ENCODE measurements at regions not wholly inside any gene's neighbourhood (a gene's known extent, or its start where the extent isn't known, plus 50 kb on each side); places are given as distances from the start of the nearest gene placed in this dataset.

GRCh38 chr20:37596890-37597536, 69.3 kb upstream of the BLCAP start:
- no peaks in the 10 kb centered on the region for H3K4me1 ChIP-seq (ENCODE audit: control insufficient read depth, insufficient read depth, low read length)
- no peak overlapping the region for H3K9ac ChIP-seq (ENCODE audit: low read depth, low read length)
- H3K27me3 ChIP-seq (ENCODE audit: control insufficient read depth, insufficient read depth, low read length), result peaks cover 75% of the 10 kb centered on the region
- H3K36me3 ChIP-seq (ENCODE audit: insufficient read depth, low read length), result no peaks in the 10 kb centered on the region
- H3K9me3 ChIP-seq (replicated peaks; ENCODE audit: low read length), result no peaks in the 10 kb centered on the region
- H3K4me3 ChIP-seq (ENCODE audit: low read length), result no peak overlapping the region
- H3K4me2 ChIP-seq (ENCODE audit: low read length), result no peak overlapping the region

GRCh38 chr20:37596168-37596567, 68.5 kb upstream of the BLCAP start:
- peaks cover 76% of the 10 kb centered on the region for H3K27me3 ChIP-seq (ENCODE audit: control insufficient read depth, insufficient read depth, low read length)
- H3K4me2 ChIP-seq (ENCODE audit: low read length), result no peak overlapping the region
- H3K36me3 ChIP-seq (ENCODE audit: insufficient read depth, low read length), result no peaks in the 10 kb centered on the region
- H3K9ac ChIP-seq (ENCODE audit: low read depth, low read length), result no peak overlapping the region
- no peaks in the 10 kb centered on the region for H3K9me3 ChIP-seq (replicated peaks; ENCODE audit: low read length)
- no peaks in the 10 kb centered on the region for H3K4me1 ChIP-seq (ENCODE audit: control insufficient read depth, insufficient read depth, low read length)
- no peak overlapping the region for H3K4me3 ChIP-seq (ENCODE audit: low read length)

GRCh38 chr20:37593710-37594109, 66.0 kb upstream of the BLCAP start:
- H3K9ac ChIP-seq (ENCODE audit: low read depth, low read length), result no peak overlapping the region
- H3K4me1 ChIP-seq (ENCODE audit: control insufficient read depth, insufficient read depth, low read length), result no peaks in the 10 kb centered on the region
- no peaks in the 10 kb centered on the region for H3K36me3 ChIP-seq (ENCODE audit: insufficient read depth, low read length)
- no peak overlapping the region for H3K4me3 ChIP-seq (ENCODE audit: low read length)
- H3K9me3 ChIP-seq (replicated peaks; ENCODE audit: low read length), result no peaks in the 10 kb centered on the region
- peaks cover 74% of the 10 kb centered on the region for H3K27me3 ChIP-seq (ENCODE audit: control insufficient read depth, insufficient read depth, low read length)
- no peak overlapping the region for H3K4me2 ChIP-seq (ENCODE audit: low read length)

- no peak overlapping the region for H3K9ac ChIP-seq (ENCODE audit: low read depth, low read length)
- H3K9me3 ChIP-seq (replicated peaks; ENCODE audit: low read length), result peaks cover under 1% of the 10 kb centered on the region
- no peaks in the 10 kb centered on the region for H3K36me3 ChIP-seq (ENCODE audit: insufficient read depth, low read length)
- peaks cover 68% of the 10 kb centered on the region for H3K27me3 ChIP-seq (ENCODE audit: control insufficient read depth, insufficient read depth, low read length)
- H3K4me2 ChIP-seq (ENCODE audit: low read length), result no peak overlapping the region
- no peaks in the 10 kb centered on the region for H3K4me1 ChIP-seq (ENCODE audit: control insufficient read depth, insufficient read depth, low read length)
- no peak overlapping the region for H3K4me3 ChIP-seq (ENCODE audit: low read length)
These were observed 63.3 kb upstream of the BLCAP start for GRCh38 chr20:37590938-37591490.

GRCh38 chr20:37586078-37586477, 58.4 kb upstream of the BLCAP start:
- Histone ChIP-seq H3K4me3 (ENCODE audit: low read length) (no peak overlapping the region), H3K36me3 (ENCODE audit: insufficient read depth, low read length) (no peaks in the 10 kb centered on the region), H3K9ac (ENCODE audit: low read depth, low read length) (no peak overlapping the region), H3K4me2 (ENCODE audit: low read length) (no peak overlapping the region), H3K4me1 (ENCODE audit: control insufficient read depth, insufficient read depth, low read length) (no peaks in the 10 kb centered on the region), H3K9me3 (replicated peaks; ENCODE audit: low read length) (peaks cover 5% of the 10 kb centered on the region), H3K27me3 (ENCODE audit: control insufficient read depth, insufficient read depth, low read length) (peaks cover 62% of the 10 kb centered on the region)

GRCh38 chr20:37584238-37584807, 56.6 kb upstream of the BLCAP start:
- Histone ChIP-seq H3K27me3 (ENCODE audit: control insufficient read depth, insufficient read depth, low read length) (peaks cover 62% of the 10 kb centered on the region), H3K36me3 (ENCODE audit: insufficient read depth, low read length) (no peaks in the 10 kb centered on the region), H3K4me3 (ENCODE audit: low read length) (no peak overlapping the region), H3K9ac (ENCODE audit: low read depth, low read length) (no peak overlapping the region), H3K4me2 (ENCODE audit: low read length) (no peak overlapping the region), H3K9me3 (replicated peaks; ENCODE audit: low read length) (peaks cover 5% of the 10 kb centered on the region), H3K4me1 (ENCODE audit: control insufficient read depth, insufficient read depth, low read length) (no peaks in the 10 kb centered on the region)

- no peaks in the 10 kb centered on the region for H3K36me3 ChIP-seq (ENCODE audit: insufficient read depth, low read length)
- no peak overlapping the region for H3K4me3 ChIP-seq (ENCODE audit: low read length)
- H3K4me1 ChIP-seq (ENCODE audit: control insufficient read depth, insufficient read depth, low read length), result no peaks in the 10 kb centered on the region
- H3K9me3 ChIP-seq (replicated peaks; ENCODE audit: low read length), result peaks cover 5% of the 10 kb centered on the region
- H3K9ac ChIP-seq (ENCODE audit: low read depth, low read length), result no peak overlapping the region
- no peak overlapping the region for H3K4me2 ChIP-seq (ENCODE audit: low read length)
- H3K27me3 ChIP-seq (ENCODE audit: control insufficient read depth, insufficient read depth, low read length), result peaks cover 76% of the 10 kb centered on the region
These were observed 53.6 kb upstream of the BLCAP start for GRCh38 chr20:37581246-37581645.

GRCh38 chr20:37580069-37580468, 52.4 kb upstream of the BLCAP start:
- Histone ChIP-seq H3K9me3 (replicated peaks; ENCODE audit: low read length) (no peaks in the 10 kb centered on the region), H3K4me2 (ENCODE audit: low read length) (no peak overlapping the region), H3K9ac (ENCODE audit: low read depth, low read length) (no peak overlapping the region), H3K4me1 (ENCODE audit: control insufficient read depth, insufficient read depth, low read length) (no peaks in the 10 kb centered on the region), H3K36me3 (ENCODE audit: insufficient read depth, low read length) (no peaks in the 10 kb centered on the region), H3K4me3 (ENCODE audit: low read length) (no peak overlapping the region), H3K27me3 (ENCODE audit: control insufficient read depth, insufficient read depth, low read length) (peaks cover 69% of the 10 kb centered on the region)

GRCh38 chr20:37579106-37579505, 51.4 kb upstream of the BLCAP start:
- no peak overlapping the region for H3K4me3 ChIP-seq (ENCODE audit: low read length)
- no peaks in the 10 kb centered on the region for H3K9me3 ChIP-seq (replicated peaks; ENCODE audit: low read length)
- no peak overlapping the region for H3K4me2 ChIP-seq (ENCODE audit: low read length)
- peaks cover 67% of the 10 kb centered on the region for H3K27me3 ChIP-seq (ENCODE audit: control insufficient read depth, insufficient read depth, low read length)
- no peaks in the 10 kb centered on the region for H3K36me3 ChIP-seq (ENCODE audit: insufficient read depth, low read length)
- H3K4me1 ChIP-seq (ENCODE audit: control insufficient read depth, insufficient read depth, low read length), result no peaks in the 10 kb centered on the region
- H3K9ac ChIP-seq (ENCODE audit: low read depth, low read length), result no peak overlapping the region

GRCh38 chr20:37577981-37578380, 50.3 kb upstream of the BLCAP start:
- Histone ChIP-seq H3K4me2 (ENCODE audit: low read length) (no peak overlapping the region), H3K9ac (ENCODE audit: low read depth, low read length) (no peak overlapping the region), H3K4me1 (ENCODE audit: control insufficient read depth, insufficient read depth, low read length) (no peaks in the 10 kb centered on the region)

More at GRCh38 chr20:37577981-37578380, 50.3 kb upstream of the BLCAP start:
- no peak overlapping the region for H3K4me3 ChIP-seq (ENCODE audit: low read length)
- peaks cover 62% of the 10 kb centered on the region for H3K27me3 ChIP-seq (ENCODE audit: control insufficient read depth, insufficient read depth, low read length)
- no peaks in the 10 kb centered on the region for H3K36me3 ChIP-seq (ENCODE audit: insufficient read depth, low read length)
- H3K9me3 ChIP-seq (replicated peaks; ENCODE audit: low read length), result no peaks in the 10 kb centered on the region

Data from skeletal muscle satellite cell (primary cell).